Upper lobe of left lung (tissue), 4 donors: ENCODE measurements at regions not wholly inside any gene's neighbourhood (a gene's known extent, or its start where the extent isn't known, plus 50 kb on each side); places are given as distances from the start of the nearest gene placed in this dataset.

Source experiments
- CTCF ChIP-seq, 6 experiments: fragments of 450-650 bp in 4 of 6; fragments of 200-600 bp in 2 of 6; sonication (generic) in 2 of 6; IDR thresholded peaks; one replicate each; pipeline ENCODE4 v1.5.1; 2016 to 2019; ENCODE audit warnings: antibody characterized with exemption in 6 of 6
- EP300 ChIP-seq, 4 donors: sonication (generic); formaldehyde crosslinking; IDR thresholded peaks; one replicate each; pipeline ENCODE4 v1.5.1; 2017; ENCODE audit warnings: antibody characterized with exemption in 4 of 4, control low read depth in 2 of 4
- POLR2A ChIP-seq, 4 donors: fragments of 450-650 bp; IDR thresholded peaks; one replicate each; pipeline ENCODE4 v1.5.1; 2016 to 2017; ENCODE audit warnings: antibody characterized with exemption in 4 of 4, mild to moderate bottlenecking in 2 of 4
- POLR2AphosphoS5 ChIP-seq, 2 donors: sonication (generic); formaldehyde crosslinking; IDR thresholded peaks; one replicate each; pipeline ENCODE4 v1.5.1; 2017; ENCODE audit warnings: antibody characterized with exemption in 2 of 2

- no peak for TF ChIP-seq CTCF (IDR thresholded peaks at IDR 0.05)
- no peak for TF ChIP-seq EP300 (IDR thresholded peaks at IDR 0.05)
- no peak for TF ChIP-seq POLR2A (IDR thresholded peaks at IDR 0.05)
- TF ChIP-seq POLR2AphosphoS5 (IDR thresholded peaks at IDR 0.05): no peak
Observed at GRCh38 chrX:118286066-118286762, 59.7 kb upstream of the WDR44 start.
